HCT116 (cell line): ENCODE measurements at regions not wholly inside any gene's neighbourhood (a gene's known extent, or its start where the extent isn't known, plus 50 kb on each side); places are given as distances from the start of the nearest gene placed in this dataset.

Experiments
- ATAC-seq: fragments of 200-7000 bp; cut with Tn5 transposase; 2 replicates; pipeline ENCODE4 v1.9.1; 2020; ENCODE audit warnings: mild to moderate bottlenecking, moderate library complexity
- BruUV-seq: library from RNA; stranded (reverse); fragments of 400-500 nt; replicated peaks from 2 replicates; lab custom pipeline; 2021; lab: Mats Ljungman, UMichigan
- CTCF ChIA-PET: fragments of 300-600 bp; sonication (Branson Sonifier 250); formaldehyde crosslinking; loops from one replicate; lab custom pipeline; 2021; ENCODE audit warnings: antibody characterized with exemption; lab: Charles Lee
- POLR2A ChIA-PET: fragments of 300-600, 350-600 bp; sonication (Branson Sonifier 250); formaldehyde crosslinking; loops from one replicate; lab custom pipeline; 2021; ENCODE audit warnings: antibody characterized with exemption; lab: Charles Lee
- RAD21 ChIA-PET, 2 experiments: fragments of 300-600 bp; sonication (Branson Sonifier 250); formaldehyde crosslinking; loops; one replicate each; lab custom pipeline; 2023; ENCODE audit warnings: low total read pairs in 2 of 2; ENCODE audit not compliant: uncharacterized antibody in 2 of 2, unreplicated experiment in 2 of 2, low non-redundant PET in 1 of 2; lab: Charles Lee
- DNase-seq: peaks from one replicate; pipeline ENCODE4 v3.0.0-alpha.2; 2010; ENCODE audit warnings: low read depth, low spot score
- H2AFZ ChIP-seq: fragments of 200-600 bp; shearing (Covaris generic), sonication (generic); 2 replicates; pipeline ENCODE4 v1.6.1; 2017; ENCODE audit warnings: low read depth, mixed run types, mixed read lengths, antibody characterized with exemption, low read length; ENCODE audit not compliant: poor library complexity, severe bottlenecking
- H3K27ac ChIP-seq: 2 replicates; pipeline ENCODE4 v1.5.1; 2012; ENCODE audit warnings: low read depth, low read length
- H3K27me3 ChIP-seq: fragments of 200-600 bp; sonication (generic); 2 replicates; pipeline ENCODE4 v1.6.1; 2016; ENCODE audit warnings: mixed run types, low read length, mixed read lengths; ENCODE audit not compliant: insufficient read depth
- H3K36me3 ChIP-seq, 2 experiments: fragments of 200-500 bp in 1 of 2; fragments of 200-600 bp in 1 of 2; sonication (Bioruptor generic) in 1 of 2; sonication (generic) in 1 of 2; 2 replicates each; pipeline versions ENCODE4 v1.5.1 to v1.6.1; 2014 to 2016; ENCODE audit warnings: low read length in 2 of 2, inconsistent platforms in 1 of 2, mixed read lengths in 1 of 2, mixed run types in 1 of 2; ENCODE audit not compliant: insufficient read depth in 2 of 2, control insufficient read depth in 1 of 2
- H3K4me1 ChIP-seq, 2 experiments: fragments of 200-600 bp in 1 of 2; sonication (generic) in 1 of 2; 2 replicates each; pipeline versions ENCODE4 v1.5.1 to v1.6.1; 2012 to 2017; ENCODE audit warnings: low read length in 2 of 2, inconsistent platforms in 1 of 2, mild to moderate bottlenecking in 1 of 2, mixed read lengths in 1 of 2, mixed run types in 1 of 2, moderate library complexity in 1 of 2; ENCODE audit not compliant: insufficient read depth in 2 of 2, control insufficient read depth in 1 of 2
- H3K4me2 ChIP-seq: fragments of 200-600 bp; sonication (generic); 2 replicates; pipeline ENCODE4 v1.6.1; 2017; ENCODE audit warnings: mixed run types, low read length, mixed read lengths
- H3K4me3 ChIP-seq, 2 experiments: fragments of 200-600 bp in 1 of 2; sonication (generic) in 1 of 2; replicated peaks in 1 of 2; 2 replicates each; pipeline ENCODE4 v1.5.1; 2011 to 2016; ENCODE audit warnings: low read length in 2 of 2, control low read depth in 1 of 2, low read depth in 1 of 2, mild to moderate bottlenecking in 1 of 2, mixed read lengths in 1 of 2, mixed run types in 1 of 2
- H3K79me2 ChIP-seq: fragments of 200-600 bp; sonication (generic); 2 replicates; pipeline ENCODE4 v1.6.1; 2017; ENCODE audit warnings: mild to moderate bottlenecking, mixed run types, low read length, moderate library complexity, mixed read lengths; ENCODE audit not compliant: insufficient read depth
- H3K9ac ChIP-seq: fragments of 200-600 bp; sonication (generic); 2 replicates; pipeline ENCODE4 v1.6.1; 2016; ENCODE audit warnings: low read length, mixed read lengths
- H3K9me2 ChIP-seq: fragments of 200-600 bp; sonication (generic), shearing (Covaris generic); 2 replicates; pipeline ENCODE4 v1.6.1; 2017; ENCODE audit warnings: mixed run types, mild to moderate bottlenecking, moderate library complexity; ENCODE audit not compliant: insufficient read depth
- H3K9me3 ChIP-seq, 2 experiments: fragments of 200-500 bp in 1 of 2; fragments of 200-600 bp in 1 of 2; sonication (Bioruptor generic) in 1 of 2; sonication (generic) in 1 of 2; 2 replicates each; pipeline ENCODE4 v1.6.1; 2014 to 2017; ENCODE audit warnings: low read length in 2 of 2, mixed read lengths in 2 of 2, inconsistent platforms in 1 of 2, low read depth in 1 of 2, mild to moderate bottlenecking in 1 of 2, mixed run types in 1 of 2, moderate library complexity in 1 of 2; ENCODE audit not compliant: control insufficient read depth in 1 of 2, insufficient read depth in 1 of 2
- H4K20me1 ChIP-seq: fragments of 200-600 bp; sonication (generic), shearing (Covaris generic); 2 replicates; pipeline ENCODE4 v1.6.1; 2017; ENCODE audit warnings: mixed run types, mild to moderate bottlenecking, moderate library complexity; ENCODE audit not compliant: insufficient read depth
- ATF3 ChIP-seq: IDR thresholded peaks from 2 replicates; pipeline ENCODE4 v1.6.1; 2012
- CTCF ChIP-seq, 3 experiments: fragments of 200-600 bp in 1 of 3; sonication (generic) in 1 of 3; IDR thresholded peaks in 2 of 3; conservative IDR thresholded peaks in 1 of 3; 2 replicates each; pipeline ENCODE4 v1.5.1; 2012 to 2017; ENCODE audit warnings: low read depth in 2 of 3, low read length in 2 of 3, antibody characterized with exemption in 1 of 3, borderline replicate concordance in 1 of 3, control low read depth in 1 of 3, mild to moderate bottlenecking in 1 of 3, mixed read lengths in 1 of 3, mixed run types in 1 of 3, moderate library complexity in 1 of 3; ENCODE audit not compliant: insufficient read depth in 1 of 3
- EGR1 ChIP-seq: IDR thresholded peaks from 2 replicates; pipeline ENCODE4 v1.6.1; 2012; ENCODE audit warnings: low read depth
- ELF1 ChIP-seq: IDR thresholded peaks from 2 replicates; pipeline ENCODE4 v1.6.1; 2012; ENCODE audit warnings: low read depth, borderline replicate concordance
- EZH2 ChIP-seq: fragments of 200-600 bp; sonication (generic); IDR thresholded peaks from 2 replicates; pipeline ENCODE4 v1.6.1; 2017; ENCODE audit warnings: antibody characterized with exemption, mixed run types
- FOSL1 ChIP-seq: IDR thresholded peaks from 2 replicates; pipeline ENCODE4 v1.6.1; 2012; ENCODE audit warnings: low read depth
- JUND ChIP-seq: IDR thresholded peaks from 2 replicates; pipeline ENCODE4 v1.6.1; 2012
- MAX ChIP-seq: IDR thresholded peaks from 2 replicates; pipeline ENCODE4 v1.6.1; 2012
- POLR2AphosphoS5 ChIP-seq: IDR thresholded peaks from 2 replicates; pipeline ENCODE4 v1.6.1; 2011; ENCODE audit warnings: mild to moderate bottlenecking, low read depth, low read length, moderate library complexity
- RAD21 ChIP-seq: IDR thresholded peaks from 2 replicates; pipeline ENCODE4 v1.6.1; 2012; ENCODE audit warnings: low read depth, mild to moderate bottlenecking
- REST ChIP-seq: IDR thresholded peaks from 2 replicates; pipeline ENCODE4 v1.6.1; 2012; ENCODE audit warnings: low read depth
- SRF ChIP-seq: IDR thresholded peaks from 2 replicates; pipeline ENCODE4 v1.6.1; 2012; ENCODE audit warnings: low read depth
- TCF7L2 ChIP-seq: IDR thresholded peaks from 2 replicates; pipeline ENCODE4 v1.7.0; 2011; ENCODE audit warnings: borderline replicate concordance, inconsistent platforms; ENCODE audit not compliant: insufficient read depth, insufficient read length; ENCODE audit errors: extremely low read depth
- YY1 ChIP-seq: IDR thresholded peaks from 2 replicates; pipeline ENCODE4 v1.6.1; 2011; ENCODE audit warnings: low read length, low read depth, moderate library complexity, mild to moderate bottlenecking; ENCODE audit not compliant: insufficient replicate concordance; ENCODE audit errors: extremely low read depth
- ZFX ChIP-seq: fragments of 450-650 bp; IDR thresholded peaks from 2 replicates; pipeline ENCODE4 v1.6.1; 2017
- ZNF274 ChIP-seq: fragments of 200-500 bp; sonication (Bioruptor generic); IDR thresholded peaks from 2 replicates; pipeline ENCODE4 v1.6.1; 2014; ENCODE audit warnings: mild to moderate bottlenecking, low read depth, low read length, inconsistent platforms
- intact Hi-C: fragments of 100-400 bp; cut with micrococcal nuclease; formaldehyde crosslinking; loops from 2 replicates; pipeline ENCODE4 v1.10.0; 2022

- TF ChIP-seq CTCF (IDR thresholded peaks at IDR 0.05 in 2 of 3, conservative IDR thresholded peaks at IDR 0.05 in 1 of 3; ENCODE audit: borderline replicate concordance in 1 of 3, insufficient read depth in 1 of 3, low read depth in 2 of 3, low read length in 2 of 3) (no peak), TCF7L2 (no peak), EZH2 (no peak), YY1 (no peak), POLR2AphosphoS5 (no peak), FOSL1 (no peak), ZNF274 (no peak)
Measured at GRCh38 chr16:23006380-23006779, 142.9 kb downstream of the USP31 start (continued).

GRCh38 chr16:23005951-23006350 lies 143.3 kb downstream of the USP31 start:
- POLR2A ChIA-PET: no interaction called here
- Histone ChIP-seq H3K4me1 (no peaks in the 10 kb centered on the region), H3K9ac (no peak overlapping the region), H3K27ac (no peak overlapping the region), H4K20me1 (no peaks in the 10 kb centered on the region), H2AFZ (no peak overlapping the region), H3K9me2 (no peaks in the 10 kb centered on the region), H3K79me2 (no peaks in the 10 kb centered on the region), H3K36me3 (no peaks in the 10 kb centered on the region), H3K9me3 (no peaks in the 10 kb centered on the region), H3K4me3 (no peak overlapping the region), H3K27me3 (peaks cover 32% of the 10 kb centered on the region), H3K4me2 (no peak overlapping the region)
- no peak for DNase-seq
- TF ChIP-seq EGR1 (no peak), TCF7L2 (no peak), SRF (no peak), REST (no peak), ELF1 (no peak), FOSL1 (no peak), ZFX (no peak), RAD21 (no peak), MAX (no peak), JUND (no peak), POLR2AphosphoS5 (no peak), ATF3 (no peak), EZH2 (no peak)
- BruUV-seq: no TSS peak
- RAD21 ChIA-PET: no interaction called here
- CTCF ChIA-PET: no interaction called here
- no peak for ATAC-seq
- intact Hi-C loops: no loop called here
